GM06990 (cell line): ENCODE measurements at regions not wholly inside any gene's neighbourhood (a gene's known extent, or its start where the extent isn't known, plus 50 kb on each side); places are given as distances from the start of the nearest gene placed in this dataset.
"Not testable (repeated sequence)": the region's sequence is repeated elsewhere in the genome, so short reads cannot be mapped to it uniquely, and the experiment has no call there.

ENCODE experiments used
- DNase-seq: peaks from one replicate; pipeline ENCODE4 v3.0.0-alpha.2; 2011; ENCODE audit not compliant: insufficient read length; ENCODE audit errors: extremely low read depth
- H3K27me3 ChIP-seq: replicated peaks from 2 replicates; pipeline ENCODE4 v1.6.0; 2011; ENCODE audit warnings: low read length; ENCODE audit not compliant: control insufficient read depth, insufficient read depth
- H3K36me3 ChIP-seq: 2 replicates; pipeline ENCODE4 v1.5.1; 2011; ENCODE audit warnings: low read length; ENCODE audit not compliant: control insufficient read depth, insufficient read depth
- H3K4me3 ChIP-seq: replicated peaks from 2 replicates; pipeline ENCODE4 v1.5.1; 2011; ENCODE audit warnings: low read depth, mild to moderate bottlenecking, control low read depth, low read length
- CTCF ChIP-seq: IDR thresholded peaks from 2 replicates; pipeline ENCODE4 v1.5.1; 2011; ENCODE audit warnings: low read length, control low read depth, mild to moderate bottlenecking, inconsistent platforms; ENCODE audit not compliant: insufficient read depth, poor library complexity, severe bottlenecking

GRCh38 chr4:111435986-111436744, 709.1 kb upstream of the FAM241A start:
- no peak for TF ChIP-seq CTCF
- Histone ChIP-seq H3K27me3 (no peaks in the 10 kb centered on the region), H3K4me3 (no peak overlapping the region), H3K36me3 (no peaks in the 10 kb centered on the region)
- no peak for DNase-seq

GRCh38 chr4:111441687-111442086, 703.6 kb upstream of the FAM241A start:
- no peak for TF ChIP-seq CTCF
- Histone ChIP-seq H3K36me3 (no peaks in the 10 kb centered on the region), H3K4me3 (no peak overlapping the region), H3K27me3 (no peaks in the 10 kb centered on the region)
- DNase-seq: no peak

GRCh38 chr4:111444836-111445235, 700.4 kb upstream of the FAM241A start:
- H3K4me3 ChIP-seq, H3K27me3 ChIP-seq, H3K36me3 ChIP-seq, DNase-seq: not testable (repeated sequence)

- no peak for TF ChIP-seq CTCF
- Histone ChIP-seq H3K4me3 (no peak overlapping the region), H3K27me3 (no peaks in the 10 kb centered on the region), H3K36me3 (no peaks in the 10 kb centered on the region)
- DNase-seq: no peak
Measured at GRCh38 chr4:111449657-111450056, 695.6 kb upstream of the FAM241A start.

- Histone ChIP-seq H3K36me3 (no peaks in the 10 kb centered on the region), H3K4me3 (no peak overlapping the region), H3K27me3 (no peaks in the 10 kb centered on the region)
- DNase-seq: no peak
- no peak for TF ChIP-seq CTCF
Measured at GRCh38 chr4:111450867-111451266, 694.4 kb upstream of the FAM241A start.

GRCh38 chr4:111453216-111453615, 692.0 kb upstream of the FAM241A start:
- H3K27me3 ChIP-seq: no peaks in the 10 kb centered on the region
- no peaks in the 10 kb centered on the region for H3K36me3 ChIP-seq
- H3K4me3 ChIP-seq: no peak overlapping the region
- DNase-seq: no peak
- no peak for TF ChIP-seq CTCF
